IPS-18c (cell line): ENCODE measurements at regions not wholly inside any gene's neighbourhood (a gene's known extent, or its start where the extent isn't known, plus 50 kb on each side); places are given as distances from the start of the nearest gene placed in this dataset.
"Not testable (repeated sequence)": the region's sequence is repeated elsewhere in the genome, so short reads cannot be mapped to it uniquely, and the experiment has no call there.

Experiments
- H3K4me3 ChIP-seq: 2 replicates; pipeline ENCODE4 v1.7.0; 2013; ENCODE audit warnings: low read depth, mild to moderate bottlenecking, low read length, moderate library complexity; ENCODE audit not compliant: insufficient read depth
- H3K9me3 ChIP-seq: one replicate; pipeline ENCODE4 v1.6.1; 2013; ENCODE audit warnings: mild to moderate bottlenecking, low read length, moderate library complexity; ENCODE audit not compliant: control insufficient read depth, insufficient read depth

DNA sequence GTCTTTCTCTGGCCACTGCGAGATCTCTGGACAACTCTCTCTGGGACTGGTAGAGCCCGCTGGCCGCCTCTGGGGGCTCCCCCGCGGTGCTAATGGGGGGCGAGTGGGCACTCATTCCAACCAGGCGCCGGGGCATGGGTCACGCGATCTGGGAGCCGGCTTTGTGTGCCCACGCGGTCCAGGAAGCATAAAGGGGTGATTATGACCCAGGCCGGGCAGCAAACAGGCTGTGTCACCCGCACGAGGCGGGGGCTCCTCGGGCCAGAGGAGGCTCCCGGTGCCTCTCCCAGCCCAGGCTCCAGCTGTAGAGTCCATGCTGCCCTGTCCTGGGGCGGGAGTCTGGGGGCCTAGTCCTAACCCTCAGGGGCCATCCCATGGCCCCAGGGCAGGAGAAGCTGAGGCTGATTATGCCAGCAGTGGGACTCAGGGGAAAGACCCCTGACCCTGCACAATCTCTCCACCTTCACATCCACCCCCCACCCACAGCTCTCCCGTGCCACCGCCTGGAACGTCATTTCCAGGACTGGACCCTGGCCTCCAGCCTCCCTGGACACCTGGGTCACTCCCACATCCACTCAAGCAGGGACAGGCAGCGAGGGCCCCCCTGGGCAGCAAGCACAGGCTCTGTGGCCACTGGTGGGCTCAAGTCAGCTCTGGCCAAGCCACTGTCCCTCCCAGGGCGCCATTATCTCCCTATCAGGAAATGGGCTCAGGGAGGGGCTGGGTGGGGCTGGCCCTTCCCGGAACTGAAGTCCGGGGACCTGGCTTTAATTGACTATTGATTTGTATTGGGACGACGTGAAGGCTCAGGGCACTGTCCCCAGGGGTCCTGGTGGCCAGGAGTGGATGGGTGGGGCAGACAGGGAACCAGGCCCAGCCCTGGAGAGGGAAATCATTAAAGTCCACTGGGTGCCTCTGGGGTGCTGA is 50.0 kb downstream of the PTPRS start:
- Histone ChIP-seq H3K4me3 (no peak overlapping the region), H3K9me3 (no peaks in the 10 kb centered on the region)

GRCh38 chr19:5289060-5289990 is 51.3 kb downstream of the PTPRS start:
- no peak overlapping the region for H3K4me3 ChIP-seq
- H3K9me3 ChIP-seq, result no peaks in the 10 kb centered on the region

GRCh38 chr19:5288347-5288739 is 52.3 kb downstream of the PTPRS start:
- H3K9me3 ChIP-seq, result no peaks in the 10 kb centered on the region

GRCh38 chr19:5287066-5287465 is 53.5 kb downstream of the PTPRS start:
- Histone ChIP-seq H3K9me3 (no peaks in the 10 kb centered on the region), H3K4me3 (no peak overlapping the region)

More at GRCh38 chr19:5288347-5288739, 52.3 kb downstream of the PTPRS start:
- H3K4me3 ChIP-seq, result no peak overlapping the region

GRCh38 chr19:5286465-5287029 is 54.1 kb downstream of the PTPRS start:
- H3K4me3 ChIP-seq, result no peak overlapping the region
- H3K9me3 ChIP-seq, result no peaks in the 10 kb centered on the region

DNA sequence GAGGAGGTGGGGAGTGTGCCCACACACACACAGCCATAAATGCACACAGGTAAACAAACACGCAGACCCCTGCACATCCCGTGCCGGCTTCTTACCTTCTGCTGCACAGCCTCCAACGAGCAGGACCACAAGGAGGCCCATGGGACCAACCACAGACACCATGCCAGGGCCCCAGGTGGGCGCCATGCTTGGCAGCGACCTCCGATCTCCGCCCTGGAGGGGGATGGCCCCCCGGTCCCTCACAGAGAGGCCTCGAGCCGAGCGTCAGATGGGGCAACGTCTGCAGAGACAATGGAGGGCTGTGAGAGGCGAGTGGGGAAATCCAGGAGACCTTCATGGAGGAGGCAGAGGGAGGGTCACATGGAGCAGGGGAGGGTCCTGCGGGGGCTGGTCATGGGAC is 54.7 kb downstream of the PTPRS start:
- no peak overlapping the region for H3K4me3 ChIP-seq
- H3K9me3 ChIP-seq, result no peaks in the 10 kb centered on the region

GRCh38 chr19:5285311-5285710 is 55.3 kb downstream of the PTPRS start:
- Histone ChIP-seq H3K4me3 (no peak overlapping the region), H3K9me3 (no peaks in the 10 kb centered on the region)

- H3K9me3 ChIP-seq, result no peaks in the 10 kb centered on the region
- H3K4me3 ChIP-seq, result no peak overlapping the region
Observed at GRCh38 chr19:5282901-5283300, 57.7 kb downstream of the PTPRS start.

DNA sequence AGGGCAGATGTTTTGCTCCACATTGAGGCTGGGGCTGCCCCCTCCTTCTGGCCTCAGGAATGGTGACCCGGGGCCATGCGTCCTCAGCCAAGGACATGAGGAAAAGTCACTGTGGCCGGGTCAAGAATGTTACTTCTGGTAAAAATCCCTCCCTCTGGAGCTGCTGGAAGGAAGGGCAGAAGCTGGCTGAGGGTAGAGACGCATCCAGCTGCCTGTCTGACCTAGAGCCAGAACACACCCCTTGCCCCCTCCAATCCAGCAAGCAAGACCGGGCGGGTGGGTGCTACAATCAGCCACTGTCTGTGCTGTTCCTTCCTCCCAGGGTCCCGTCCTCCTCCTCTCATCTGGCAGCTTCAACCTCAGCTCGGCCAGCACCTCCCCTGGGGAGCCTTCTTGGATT is 59.0 kb downstream of the PTPRS start:
- Histone ChIP-seq H3K4me3 (no peak overlapping the region), H3K9me3 (no peaks in the 10 kb centered on the region)

DNA sequence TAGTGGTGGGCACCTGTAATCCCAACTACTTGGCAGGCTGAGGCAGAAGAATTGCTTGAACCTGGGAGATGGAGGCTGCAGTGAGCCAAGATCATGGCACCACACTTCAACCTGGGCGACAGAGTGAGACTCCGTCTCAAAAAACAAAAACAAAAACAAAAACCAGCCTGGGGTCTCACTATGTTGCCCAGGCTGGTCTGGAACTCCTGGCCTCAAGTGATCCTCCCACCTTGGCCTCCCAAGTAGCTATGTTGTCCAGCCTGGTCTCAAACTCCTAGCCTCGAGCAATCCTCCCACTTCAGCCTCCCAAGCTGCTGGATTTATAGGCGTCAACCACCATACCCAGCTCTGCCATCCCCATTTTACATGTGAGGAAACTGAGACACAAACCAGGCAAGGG is 64.9 kb downstream of the PTPRS start:
- H3K9me3 ChIP-seq, result not testable (repeated sequence)

DNA sequence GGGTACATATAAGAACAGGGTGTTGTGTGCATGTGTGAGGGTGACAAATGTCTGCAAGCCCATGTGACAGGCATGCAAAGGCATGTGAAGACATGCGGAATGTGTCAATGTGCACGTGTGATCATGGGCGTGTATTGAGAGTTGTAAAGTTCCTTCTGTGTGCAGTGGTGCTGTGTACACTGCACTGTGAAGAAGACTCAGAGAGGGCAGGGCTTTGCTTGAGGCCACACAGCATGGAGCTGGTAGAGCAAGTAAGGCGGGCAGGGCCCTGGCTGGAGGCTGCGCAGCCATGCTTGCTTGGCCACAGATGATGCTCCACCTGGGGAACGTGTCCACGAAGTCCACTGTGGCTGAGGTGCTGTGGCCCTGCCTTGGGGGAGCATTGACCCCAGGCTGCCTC is 66.8 kb downstream of the PTPRS start:
- Histone ChIP-seq H3K4me3 (no peak overlapping the region), H3K9me3 (no peaks in the 10 kb centered on the region)

More for the DNA sequence above, 64.9 kb downstream of the PTPRS start:
- not testable (repeated sequence) for H3K4me3 ChIP-seq

DNA sequence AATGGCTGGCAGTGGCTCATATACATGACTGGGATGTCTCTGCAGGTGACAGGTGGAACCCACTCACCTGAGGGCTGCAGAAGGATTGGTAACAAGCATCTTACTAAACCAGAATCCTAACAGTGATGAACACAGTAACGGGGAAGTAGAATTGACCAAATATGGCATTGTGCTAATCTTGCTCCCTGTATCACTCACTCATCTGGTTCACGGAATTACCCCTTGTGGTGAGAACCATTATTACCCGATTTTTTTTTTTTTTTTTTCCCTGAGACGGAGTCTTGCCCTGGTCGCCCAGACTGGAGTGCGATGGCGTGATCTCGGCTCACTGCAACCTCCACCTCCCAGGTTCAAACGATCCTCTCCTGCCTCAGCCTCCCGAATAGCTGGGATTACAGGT is 69.5 kb downstream of the PTPRS start:
- H3K4me3 ChIP-seq, result no peak overlapping the region
- no peaks in the 10 kb centered on the region for H3K9me3 ChIP-seq

GRCh38 chr19:5269926-5270325 is 70.7 kb downstream of the PTPRS start:
- Histone ChIP-seq H3K9me3 (no peaks in the 10 kb centered on the region), H3K4me3 (no peak overlapping the region)

- H3K9me3 ChIP-seq, result no peaks in the 10 kb centered on the region
- H3K4me3 ChIP-seq, result no peak overlapping the region
Observed at GRCh38 chr19:5269279-5269678, 71.3 kb downstream of the PTPRS start.

DNA sequence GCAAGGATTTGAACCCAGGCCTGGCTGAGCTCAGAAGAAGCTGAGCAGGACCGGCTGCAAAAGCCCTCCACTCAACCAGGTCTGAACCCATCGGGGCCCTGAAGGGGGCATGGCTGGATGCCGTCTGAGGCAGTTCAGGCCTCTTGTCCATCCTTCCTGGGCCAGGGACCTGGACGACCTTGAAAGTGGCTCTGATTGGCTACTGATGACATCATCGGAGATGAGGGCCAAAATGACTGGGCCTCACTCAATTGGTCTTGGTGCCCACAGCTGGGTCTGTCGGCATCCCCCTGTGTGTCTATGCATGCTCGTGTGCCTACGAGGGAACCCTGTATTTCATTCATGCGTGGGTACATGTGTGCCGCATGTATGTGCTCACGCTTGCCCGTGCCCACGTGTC is 71.8 kb downstream of the PTPRS start:
- H3K9me3 ChIP-seq, result no peaks in the 10 kb centered on the region

DNA sequence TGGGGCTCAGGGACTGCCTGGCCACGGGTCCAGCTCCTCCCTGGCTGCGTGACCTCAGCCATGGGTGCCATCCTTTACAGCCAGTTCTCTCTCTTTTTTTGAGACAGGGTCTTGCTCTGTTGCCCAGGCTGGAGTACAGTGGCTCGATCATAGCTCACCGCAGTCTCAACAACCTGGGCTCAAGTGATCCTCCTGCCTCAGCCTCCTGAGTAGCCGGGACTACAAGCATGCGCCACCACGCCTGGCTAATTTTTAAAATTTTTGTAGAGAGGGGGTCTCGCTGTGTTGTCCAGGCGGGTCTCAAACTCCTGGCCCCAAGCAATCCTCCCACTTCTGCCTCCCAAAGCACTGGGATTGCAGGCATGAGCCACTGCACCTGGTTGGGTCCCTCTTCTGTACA is 75.4 kb downstream of the PTPRS start:
- no peak overlapping the region for H3K4me3 ChIP-seq

More for the DNA sequence above, 71.8 kb downstream of the PTPRS start:
- H3K4me3 ChIP-seq, result no peak overlapping the region

DNA sequence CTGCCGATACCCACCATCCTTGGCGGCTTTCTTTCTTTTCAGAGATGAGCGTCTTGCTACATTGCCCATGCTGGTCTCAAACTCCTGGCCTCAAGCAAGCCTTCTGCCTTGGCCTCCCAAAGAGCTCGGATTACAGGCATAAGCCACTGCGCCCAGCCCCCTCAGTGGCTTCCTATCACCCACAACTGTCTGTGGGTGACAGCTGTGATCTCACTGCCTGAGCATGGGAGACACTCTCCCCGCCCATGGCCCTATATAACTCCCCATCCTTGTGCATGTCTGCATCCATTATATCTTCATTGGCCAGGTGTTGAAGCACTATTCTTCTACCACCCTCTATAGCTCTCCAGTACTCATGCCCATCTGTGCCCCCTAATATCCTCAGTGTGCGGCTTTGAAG is 76.2 kb downstream of the PTPRS start:
- Histone ChIP-seq H3K4me3 (no peak overlapping the region), H3K9me3 (peaks cover 2% of the 10 kb centered on the region)

More for the DNA sequence above, 75.4 kb downstream of the PTPRS start:
- H3K9me3 ChIP-seq, result peaks cover 2% of the 10 kb centered on the region
